GM18508 (cell line): ENCODE measurements at regions not wholly inside any gene's neighbourhood (a gene's known extent, or its start where the extent isn't known, plus 50 kb on each side); places are given as distances from the start of the nearest gene placed in this dataset.
"Not testable (repeated sequence)": the region's sequence is repeated elsewhere in the genome, so short reads cannot be mapped to it uniquely, and the experiment has no call there.

Experiments
- ATAC-seq: cut with Tn5 transposase; IDR thresholded peaks from one replicate; pipeline ENCODE4 v1.9.1; 2021; ENCODE audit warnings: moderate number of reproducible peaks; ENCODE audit not compliant: insufficient read depth, unreplicated experiment

- ATAC-seq: no peak
These were observed 82.8 kb downstream of the BTG1 start for GRCh38 chr12:92062539-92063493.

DNA sequence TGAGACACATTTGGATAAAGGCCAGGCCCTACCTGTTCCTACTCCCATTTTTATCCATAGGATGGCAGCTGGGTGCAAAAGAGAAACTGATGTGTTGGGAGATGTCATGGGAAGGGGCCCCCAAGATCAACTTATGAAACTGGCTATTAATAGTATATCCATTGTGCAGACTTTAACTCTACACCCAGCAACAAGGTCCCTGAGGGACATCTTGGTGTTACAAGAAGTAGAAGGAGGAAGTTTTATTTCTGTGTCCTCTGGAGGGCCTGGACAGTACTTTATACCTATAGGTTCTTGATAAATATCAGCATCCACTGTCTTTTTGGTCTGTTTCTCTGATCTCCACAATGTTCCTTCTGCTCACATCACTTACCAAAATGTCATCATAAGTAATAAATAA lies 84.6 kb downstream of the BTG1 start:
- ATAC-seq: no peak

GRCh38 chr12:92059960-92060359 lies 85.7 kb downstream of the BTG1 start:
- no peak for ATAC-seq

- ATAC-seq: no peak
These were observed 87.0 kb downstream of the BTG1 start for GRCh38 chr12:92058664-92059063.

DNA sequence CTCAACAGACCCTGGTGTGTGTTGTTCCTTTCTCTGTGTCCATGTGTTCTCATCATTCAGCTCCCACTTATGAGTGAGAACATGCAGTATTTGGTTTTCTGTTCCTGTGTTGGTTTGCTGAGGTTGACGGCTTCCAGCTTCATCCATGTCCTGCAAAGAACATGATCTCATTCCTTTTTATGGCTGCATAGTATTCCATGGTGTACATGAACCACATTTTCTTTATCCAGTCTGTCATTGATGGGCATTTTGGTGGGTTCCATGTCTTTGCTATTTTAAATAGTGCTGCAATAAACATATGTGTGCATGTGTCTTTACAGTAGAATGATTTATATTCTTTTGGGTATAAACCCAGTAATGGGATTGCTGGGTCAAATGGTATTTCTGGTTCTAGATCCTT lies 88.9 kb downstream of the BTG1 start:
- ATAC-seq: not testable (repeated sequence)

DNA sequence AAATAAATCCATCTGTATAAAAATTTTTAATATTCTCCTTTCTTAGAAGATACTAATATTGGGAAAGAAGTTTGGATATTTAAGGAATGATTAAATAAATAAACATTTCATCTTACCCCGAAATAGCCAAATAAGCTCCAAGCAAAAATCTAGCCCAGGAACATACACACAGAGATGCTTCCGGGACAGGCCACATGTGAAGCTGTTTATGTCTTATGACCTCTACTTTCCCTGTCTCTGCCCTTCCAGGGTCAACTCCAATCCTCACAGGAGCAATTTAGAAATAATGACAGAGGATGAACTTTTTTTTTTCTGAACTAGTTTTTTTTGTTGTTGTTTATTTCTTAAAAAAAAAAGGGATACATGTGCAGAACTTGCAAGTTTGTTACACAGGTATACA lies 89.4 kb downstream of the BTG1 start:
- ATAC-seq: no peak

DNA sequence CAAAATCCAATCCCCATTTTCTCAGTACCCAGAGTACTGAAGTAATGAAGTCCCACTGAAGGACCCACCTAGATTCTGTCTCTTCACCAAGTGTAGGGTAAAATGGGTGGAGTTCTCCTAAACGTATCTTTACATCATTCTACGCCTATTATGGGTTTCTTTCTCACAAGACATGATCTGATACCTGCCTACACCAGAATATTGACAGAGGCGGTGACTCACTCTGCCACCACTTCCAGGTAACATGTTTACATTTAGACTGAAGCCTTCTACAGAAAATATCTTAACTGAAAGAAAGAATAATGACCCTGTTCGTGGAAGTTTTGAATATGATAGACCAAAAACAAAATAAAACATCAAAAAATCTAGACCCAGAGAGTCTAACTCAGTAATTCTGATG lies 89.8 kb downstream of the BTG1 start:
- no peak for ATAC-seq

DNA sequence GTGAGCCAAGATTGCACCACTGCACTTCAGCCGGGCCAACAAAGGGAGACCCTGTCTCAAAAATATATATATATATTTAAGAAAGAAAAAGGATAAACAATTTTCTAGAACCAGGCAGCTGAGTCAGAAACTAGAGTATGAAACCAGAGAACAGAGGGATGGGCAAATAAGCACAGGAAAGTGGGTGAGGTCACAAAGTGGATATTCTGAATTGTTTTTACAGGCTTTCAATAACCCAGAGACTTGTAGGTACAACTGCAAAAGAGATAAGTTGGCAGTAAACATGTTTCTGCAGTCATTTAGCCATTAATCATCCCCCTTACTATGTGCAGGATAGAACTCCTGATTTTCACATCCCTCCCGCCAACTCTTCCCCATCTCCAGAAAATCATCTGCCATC lies 94.2 kb downstream of the BTG1 start:
- ATAC-seq: no peak

GRCh38 chr12:92049403-92049802 lies 96.2 kb downstream of the BTG1 start:
- ATAC-seq: peak; percentile 75

DNA sequence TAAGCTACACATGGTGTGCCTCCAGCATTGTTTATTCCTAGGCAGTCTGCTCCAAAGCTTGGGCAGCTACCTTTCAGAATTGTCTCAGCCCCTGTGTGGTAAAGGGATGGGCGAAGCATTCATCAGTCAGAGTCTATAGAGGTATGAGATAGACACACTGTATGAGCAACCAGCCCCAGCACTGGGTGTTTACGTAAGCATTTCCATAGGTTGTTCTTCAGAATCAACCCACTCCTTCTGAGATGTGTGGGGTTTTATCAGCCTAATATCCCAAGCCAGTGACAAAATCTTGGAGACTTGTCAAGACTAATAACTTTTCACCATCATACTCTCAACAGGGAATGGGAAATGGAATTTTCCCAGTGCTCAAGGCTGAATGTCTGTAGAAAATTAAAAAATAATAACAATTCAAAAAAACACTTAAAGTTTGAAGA lies 98.2 kb downstream of the BTG1 start:
- no peak for ATAC-seq

GRCh38 chr12:92046557-92047392 lies 98.9 kb downstream of the BTG1 start:
- no peak for ATAC-seq

DNA sequence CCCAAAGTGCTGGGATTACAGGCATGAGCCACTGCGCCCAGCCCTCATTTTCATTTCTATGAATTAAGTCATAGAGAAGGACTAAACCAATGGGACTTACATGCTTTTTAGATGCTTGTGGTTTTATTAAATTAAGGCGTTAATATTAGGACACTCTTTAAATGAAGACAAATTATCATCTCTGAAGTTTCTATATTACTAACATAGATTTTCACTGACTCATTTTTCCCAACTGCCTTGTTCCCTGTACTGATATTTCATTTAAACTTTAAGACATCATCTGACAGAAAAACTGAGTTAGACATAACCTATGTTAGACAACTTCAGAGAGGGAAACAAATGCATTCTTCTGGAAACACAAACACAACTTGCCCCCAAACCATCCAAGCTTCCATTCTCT lies 99.8 kb downstream of the BTG1 start:
- ATAC-seq: no peak

DNA sequence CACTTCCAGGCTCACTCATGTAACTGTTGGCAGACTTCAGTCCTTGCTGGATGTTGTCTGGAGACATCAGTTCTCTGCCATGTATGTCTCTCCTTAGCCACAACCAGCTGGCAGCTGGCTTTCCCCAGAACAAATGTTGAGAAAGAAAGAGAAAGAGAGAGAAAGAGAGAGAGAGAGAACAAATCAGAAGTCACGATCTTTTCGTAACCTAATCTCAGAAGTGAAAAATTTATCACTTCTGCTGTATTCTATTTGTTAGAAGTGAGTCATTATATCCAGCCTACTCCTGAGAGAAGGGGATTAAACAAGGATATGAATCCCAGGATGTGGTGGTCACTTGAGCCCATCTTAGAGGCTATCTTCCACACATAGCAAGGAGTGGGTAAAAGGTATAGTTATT lies 101.2 kb downstream of the BTG1 start:
- no peak for ATAC-seq

DNA sequence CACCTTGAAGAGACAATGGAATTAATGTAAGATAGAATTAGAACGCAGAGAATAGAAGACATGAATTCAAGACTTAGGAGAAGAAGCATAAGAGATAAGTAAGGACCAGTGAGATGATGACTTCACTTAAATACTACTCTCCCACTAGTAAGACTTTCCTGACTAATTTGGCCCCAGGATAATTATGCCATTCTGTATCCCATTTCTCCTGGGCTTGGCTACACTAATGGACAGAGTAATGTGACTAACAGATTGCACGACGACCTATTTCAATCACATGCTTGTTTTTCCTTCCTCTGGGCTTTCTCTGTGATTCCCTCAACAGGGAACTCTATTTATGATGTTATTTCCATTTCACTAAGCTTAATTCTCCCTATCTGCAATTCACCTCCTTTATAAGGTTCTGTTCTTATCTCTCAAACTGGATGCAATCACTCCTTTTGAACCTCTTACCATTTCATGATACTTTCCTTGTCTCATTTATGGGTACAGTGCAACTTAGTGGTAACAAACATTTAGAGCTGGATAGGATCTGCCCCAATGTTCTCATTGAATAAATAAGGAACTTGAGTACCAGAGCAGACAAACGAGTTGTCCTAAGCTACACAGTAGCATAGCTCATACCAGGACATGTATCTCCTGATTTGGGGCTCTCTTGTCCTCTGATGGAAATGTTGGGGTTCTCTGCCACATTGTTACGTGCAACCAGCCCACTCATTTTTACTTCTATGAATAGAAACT lies 102.7 kb downstream of the BTG1 start:
- ATAC-seq: no peak

DNA sequence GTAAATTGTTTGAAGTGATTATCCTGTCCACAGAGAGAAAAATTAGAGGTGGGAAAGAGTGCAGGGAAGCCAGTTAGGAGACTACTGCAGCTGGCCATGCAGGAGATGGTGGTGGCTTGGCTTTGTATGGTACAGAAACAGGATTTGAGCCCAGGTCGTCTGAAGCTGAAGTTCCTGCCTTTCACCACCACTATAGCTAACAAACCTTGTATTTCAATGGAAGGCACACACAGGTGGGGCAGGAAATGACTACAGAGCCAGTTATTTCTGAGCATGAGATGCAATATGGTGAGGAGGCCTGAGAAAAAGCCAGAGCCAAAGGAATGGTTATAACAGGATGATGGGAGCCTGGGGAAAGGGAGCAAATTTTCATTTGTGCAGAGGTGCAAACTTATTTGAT lies 103.9 kb downstream of the BTG1 start:
- ATAC-seq: no peak

GRCh38 chr12:92039046-92039445 lies 106.6 kb downstream of the BTG1 start:
- no peak for ATAC-seq

GRCh38 chr12:92038476-92038875 lies 107.2 kb downstream of the BTG1 start:
- ATAC-seq: no peak

- no peak for ATAC-seq
These were observed 108.7 kb downstream of the BTG1 start for GRCh38 chr12:92036771-92037453.

- ATAC-seq: no peak
These were observed 109.5 kb downstream of the BTG1 start for GRCh38 chr12:92036061-92036620.

- ATAC-seq: no peak
These were observed 110.2 kb downstream of the BTG1 start for GRCh38 chr12:92035477-92035876.
